GM21390 (cell line): ENCODE measurements at regions not wholly inside any gene's neighbourhood (a gene's known extent, or its start where the extent isn't known, plus 50 kb on each side); places are given as distances from the start of the nearest gene placed in this dataset.
"Not testable (repeated sequence)": the region's sequence is repeated elsewhere in the genome, so short reads cannot be mapped to it uniquely, and the experiment has no call there.

ENCODE experiments used
- ATAC-seq: cut with Tn5 transposase; IDR thresholded peaks from one replicate; pipeline ENCODE4 v1.9.1; 2021; ENCODE audit not compliant: unreplicated experiment

- no peak for ATAC-seq
These were observed 149.4 kb upstream of the PITX1 start for GRCh38 chr5:135183464-135183863.

GRCh38 chr5:135182675-135183074 is 148.6 kb upstream of the PITX1 start:
- no peak for ATAC-seq

- ATAC-seq, result no peak
These were observed 147.6 kb upstream of the PITX1 start for GRCh38 chr5:135181653-135182052.

- no peak for ATAC-seq
These were observed 145.4 kb upstream of the PITX1 start for GRCh38 chr5:135179308-135179980.

- no peak for ATAC-seq
These were observed 144.6 kb upstream of the PITX1 start for GRCh38 chr5:135178476-135179155.

GRCh38 chr5:135177591-135177990 is 143.6 kb upstream of the PITX1 start:
- no peak for ATAC-seq

GRCh38 chr5:135176991-135177390 is 143.0 kb upstream of the PITX1 start:
- no peak for ATAC-seq

GRCh38 chr5:135174315-135175096 is 140.5 kb upstream of the PITX1 start:
- no peak for ATAC-seq

GRCh38 chr5:135173662-135174290 is 139.7 kb upstream of the PITX1 start:
- ATAC-seq, result no peak

GRCh38 chr5:135172718-135173117 is 138.7 kb upstream of the PITX1 start:
- no peak for ATAC-seq

GRCh38 chr5:135171336-135171735 is 137.3 kb upstream of the PITX1 start:
- ATAC-seq, result no peak

- no peak for ATAC-seq
These were observed 136.5 kb upstream of the PITX1 start for GRCh38 chr5:135170500-135170899.

GRCh38 chr5:135169753-135170152 is 135.7 kb upstream of the PITX1 start:
- ATAC-seq, result no peak

- no peak for ATAC-seq
These were observed 133.6 kb upstream of the PITX1 start for GRCh38 chr5:135167634-135168033.

- ATAC-seq, result not testable (repeated sequence)
These were observed 131.0 kb upstream of the PITX1 start for GRCh38 chr5:135164873-135165614.

GRCh38 chr5:135163964-135164363 is 129.9 kb upstream of the PITX1 start:
- no peak for ATAC-seq

GRCh38 chr5:135163391-135163790 is 129.4 kb upstream of the PITX1 start:
- ATAC-seq, result no peak

GRCh38 chr5:135162661-135163265 is 128.7 kb upstream of the PITX1 start:
- no peak for ATAC-seq

- no peak for ATAC-seq
These were observed 127.2 kb upstream of the PITX1 start for GRCh38 chr5:135161221-135161620.

GRCh38 chr5:135160036-135160675 is 126.1 kb upstream of the PITX1 start:
- ATAC-seq, result no peak
